NCI-H2029 (cell line): ENCODE measurements at regions not wholly inside any gene's neighbourhood (a gene's known extent, or its start where the extent isn't known, plus 50 kb on each side); places are given as distances from the start of the nearest gene placed in this dataset.

Source experiments
- DNase-seq: peaks from one replicate; lab custom pipeline; 2025; lab: John Stamatoyannopoulos, UW

DNA sequence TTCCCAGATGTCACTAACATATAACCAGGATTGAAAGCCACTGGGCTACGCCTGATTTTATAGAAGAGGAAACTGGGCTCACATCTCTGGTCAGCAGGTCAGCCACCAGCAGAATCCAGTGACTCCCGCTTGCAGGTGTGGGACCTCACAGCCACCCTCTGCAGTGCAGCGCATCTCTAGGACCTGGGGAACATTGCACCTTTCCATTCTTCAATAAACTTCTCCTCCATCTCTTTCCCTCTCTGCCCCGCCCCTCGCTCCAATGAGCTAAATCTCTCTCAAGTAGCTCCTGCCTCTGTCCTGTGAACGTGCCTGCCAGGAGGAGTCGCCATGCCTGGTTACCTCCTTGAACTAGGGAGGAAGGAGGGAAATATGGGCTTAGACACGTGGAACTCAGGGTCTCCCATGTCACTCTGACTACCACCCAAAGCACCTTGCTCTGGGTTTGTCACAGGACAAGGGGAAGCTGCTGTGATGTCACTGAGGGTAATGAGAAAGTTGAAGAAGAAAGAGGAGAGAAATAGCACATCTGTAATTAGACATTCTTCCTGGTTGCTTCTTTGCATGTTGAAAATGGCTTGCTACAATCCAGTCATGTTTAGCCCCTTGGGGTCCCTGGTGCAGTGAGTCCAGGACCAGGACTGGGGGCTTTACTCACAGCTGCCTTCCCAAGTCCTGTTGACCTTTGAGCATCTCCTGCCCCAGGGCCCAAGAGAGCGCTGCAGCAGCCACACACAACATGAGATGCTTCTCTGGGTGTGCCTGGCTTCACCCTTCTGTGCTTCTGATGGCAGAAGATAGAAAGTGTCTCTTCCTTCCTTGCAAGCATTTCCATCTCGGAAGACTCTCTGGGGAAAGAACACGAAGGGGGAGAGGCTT lies 469.4 kb downstream of the PREX1 start:
- DNase-seq = no peak

DNA sequence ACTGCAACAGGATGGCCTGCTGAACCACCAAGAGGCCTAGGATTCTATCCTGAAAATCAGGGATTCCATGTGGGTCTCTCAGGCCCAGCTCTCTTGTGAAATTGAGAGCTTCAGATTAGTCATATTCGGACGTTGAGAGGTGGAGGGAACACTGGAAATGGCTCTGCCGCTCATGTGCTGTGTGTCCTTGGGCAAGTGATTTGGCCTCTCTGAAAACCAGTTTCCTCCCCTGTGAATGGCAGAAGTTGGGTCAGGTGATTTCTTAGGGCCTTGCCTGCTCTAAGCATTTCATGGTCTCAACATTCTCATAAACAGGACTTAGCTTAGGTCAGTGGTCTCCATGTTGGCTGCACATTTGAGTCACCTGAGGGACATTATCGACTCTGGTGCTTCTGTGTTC lies 470.1 kb downstream of the PREX1 start:
- DNase-seq = no peak

GRCh38 chr20:48354903-48355302 lies 472.9 kb downstream of the PREX1 start:
- no peak for DNase-seq

DNA sequence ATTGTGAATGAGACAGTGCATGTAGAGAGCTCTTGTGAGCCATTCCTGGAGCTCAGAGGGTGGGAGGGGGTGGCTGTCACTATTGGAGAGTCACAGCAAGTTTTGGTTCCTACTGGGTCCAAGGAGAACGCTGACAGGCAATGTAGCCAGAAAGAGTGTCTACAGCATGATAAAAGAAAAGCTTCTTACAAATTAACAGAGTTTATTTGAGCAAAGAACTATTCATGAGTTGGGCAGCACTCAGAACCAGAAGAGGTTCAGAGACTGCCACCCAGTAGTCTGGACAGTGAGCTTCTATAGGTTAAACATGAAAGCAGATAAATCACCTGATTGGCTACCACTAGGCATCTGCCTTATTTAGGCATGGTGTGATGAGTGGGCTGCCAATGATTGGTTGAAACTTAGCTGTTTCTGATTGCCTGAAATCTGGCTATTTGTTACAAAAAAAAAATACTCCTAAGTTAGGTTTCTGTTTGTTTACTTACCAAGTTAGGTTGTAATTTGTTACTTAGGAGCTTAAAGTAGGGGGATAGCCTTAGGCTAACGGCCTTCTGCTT lies 473.4 kb downstream of the PREX1 start:
- no peak for DNase-seq

GRCh38 chr20:48352628-48353027 lies 475.2 kb downstream of the PREX1 start:
- DNase-seq = no peak

- no peak for DNase-seq
Observed at GRCh38 chr20:48352042-48352441, 475.8 kb downstream of the PREX1 start.

DNA sequence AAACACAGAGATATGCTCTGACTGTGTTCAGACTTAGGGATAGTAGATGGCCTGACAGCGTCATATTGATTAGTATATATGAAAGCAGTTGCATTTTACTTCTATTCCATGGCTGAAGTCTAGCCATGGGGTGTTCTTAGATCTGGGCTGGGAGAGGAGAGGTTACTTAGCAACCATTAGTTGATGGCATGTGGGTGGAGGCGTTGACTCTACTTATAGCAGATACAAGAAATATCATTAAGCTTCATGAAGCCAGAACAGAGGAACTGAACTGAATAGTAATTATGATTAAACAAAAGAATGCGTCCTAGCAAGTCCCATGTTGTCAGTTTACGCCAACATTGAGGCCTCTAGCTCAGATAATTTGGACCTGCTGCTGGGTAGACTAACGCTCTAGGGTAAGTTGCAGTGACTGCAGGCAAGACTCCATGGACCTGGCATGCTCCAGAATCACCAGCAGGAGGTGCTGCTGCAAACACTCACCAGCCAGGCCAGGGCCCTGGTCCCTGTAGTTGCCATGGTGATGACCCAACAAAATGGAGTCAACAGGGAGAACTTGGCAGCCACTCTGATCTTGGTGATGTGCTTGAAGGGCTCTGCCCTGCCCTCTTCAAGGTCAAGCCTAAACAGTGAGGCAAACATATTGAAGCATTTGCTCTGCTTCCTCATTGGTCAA lies 477.3 kb downstream of the PREX1 start:
- peak; percentile 21 for DNase-seq

DNA sequence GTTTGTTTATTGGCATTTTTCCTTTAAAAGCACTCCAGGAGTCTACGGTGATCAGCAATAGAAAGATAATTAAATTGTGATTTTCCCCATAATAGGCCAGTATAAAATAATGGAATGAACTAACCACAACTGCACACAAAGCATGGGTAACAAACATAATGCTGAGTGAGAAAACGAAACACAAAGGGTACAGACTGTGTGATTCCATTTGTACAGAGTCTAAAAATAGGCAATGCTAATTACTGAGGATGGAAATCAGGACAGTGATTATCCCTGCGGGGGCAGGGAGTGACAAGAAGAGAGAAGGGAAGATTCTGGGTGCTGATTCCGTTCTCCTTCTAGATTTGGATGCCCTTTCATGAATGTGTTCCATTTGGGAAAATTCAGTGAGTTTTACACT lies 478.1 kb downstream of the PREX1 start:
- DNase-seq = no peak

GRCh38 chr20:48348022-48348421 lies 479.8 kb downstream of the PREX1 start:
- no peak for DNase-seq

DNA sequence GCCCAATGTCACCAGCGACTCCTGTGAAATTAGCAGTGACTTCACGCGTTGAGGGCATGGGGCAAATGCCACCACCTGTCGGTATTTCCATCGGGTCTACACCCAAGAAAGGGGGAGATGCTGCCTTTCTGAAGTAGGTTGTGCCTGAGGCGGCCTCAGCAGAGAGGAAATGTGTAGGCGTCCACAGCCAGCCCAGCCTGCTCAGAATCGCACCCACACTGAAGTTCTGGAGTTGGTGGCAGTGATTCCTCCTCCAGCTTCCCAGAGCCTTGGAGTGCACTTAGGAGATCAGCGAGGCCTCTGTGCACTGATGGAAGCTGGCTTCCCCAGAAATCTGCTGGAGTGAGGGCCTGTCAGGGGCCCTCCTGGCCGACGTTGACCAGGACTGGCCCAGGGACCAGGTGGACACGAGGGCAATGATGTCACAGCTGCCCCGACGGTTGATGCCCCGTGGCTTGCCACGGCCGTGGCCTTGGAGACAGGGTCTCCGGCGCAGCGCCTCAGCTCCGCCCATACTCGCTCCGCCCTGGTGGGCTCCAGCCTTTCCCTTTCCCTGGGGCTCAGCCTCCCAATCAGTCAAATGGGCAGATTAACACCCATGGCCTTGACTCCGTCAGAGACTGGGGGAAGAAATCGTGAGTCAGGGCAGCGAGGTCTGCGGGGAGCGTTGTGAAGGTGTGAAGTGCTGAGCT lies 484.8 kb downstream of the PREX1 start:
- DNase-seq = no peak

- DNase-seq = no peak
Observed at GRCh38 chr20:48340883-48341281, 486.9 kb downstream of the PREX1 start.

- no peak for DNase-seq
Observed at GRCh38 chr20:48339986-48340882, 487.6 kb downstream of the PREX1 start.

DNA sequence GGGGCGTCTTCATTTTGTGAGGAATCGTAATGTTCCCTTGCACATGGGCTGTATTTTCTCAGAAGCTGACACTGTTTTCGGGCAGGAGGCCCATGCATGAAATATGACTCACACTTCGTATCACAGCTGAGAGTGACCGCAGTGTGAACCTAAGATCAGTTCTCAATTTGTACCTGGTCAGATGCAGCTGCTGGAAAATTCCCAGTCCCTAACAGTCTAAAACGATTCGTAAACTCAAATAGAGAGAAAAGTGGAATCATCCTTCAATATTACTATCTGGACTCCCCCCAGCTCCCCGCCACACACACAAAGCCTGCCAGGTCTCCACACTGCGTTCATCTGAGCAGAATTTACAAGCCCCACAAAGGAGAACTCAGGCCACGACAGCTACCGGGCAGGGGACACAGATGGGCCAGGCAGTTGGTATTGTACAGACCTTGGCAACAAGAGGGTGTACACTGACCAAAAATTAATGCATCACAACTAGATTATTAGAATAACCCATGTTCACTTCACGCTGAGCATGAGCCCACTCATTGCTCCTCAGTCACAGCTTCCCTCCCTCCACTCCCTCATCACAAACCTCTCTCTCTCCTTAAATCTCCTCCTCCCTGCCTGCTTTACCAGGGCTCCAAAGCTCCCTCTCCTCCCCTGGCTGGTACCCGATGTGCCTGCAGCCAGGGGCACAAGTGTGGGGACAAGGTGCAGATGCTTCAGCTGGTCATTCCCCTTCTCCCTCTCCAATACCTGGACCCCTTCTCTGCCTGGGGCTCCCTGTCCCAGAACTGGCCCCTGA lies 488.4 kb downstream of the PREX1 start:
- no peak for DNase-seq

- no peak for DNase-seq
Observed at GRCh38 chr20:48338717-48339116, 489.1 kb downstream of the PREX1 start.

DNA sequence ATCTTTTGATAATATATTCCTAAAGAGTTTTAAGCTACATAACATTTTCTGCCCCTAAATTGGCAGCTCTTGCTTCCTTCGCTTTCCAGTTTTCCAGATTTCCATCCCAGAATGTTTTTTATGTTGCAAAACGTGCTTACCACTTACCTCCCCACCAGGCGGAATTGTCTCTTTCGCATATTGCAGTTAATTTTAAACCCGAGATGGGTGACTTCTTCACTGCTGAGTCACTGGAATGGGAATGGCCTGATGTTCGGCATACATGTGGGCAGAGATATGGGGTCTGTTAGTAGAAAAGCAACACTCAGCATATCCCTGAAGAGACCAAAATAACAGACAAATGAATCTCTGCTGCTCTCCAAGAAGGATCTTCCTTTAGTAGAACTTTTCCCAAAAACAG lies 491.2 kb downstream of the PREX1 start:
- no peak for DNase-seq

DNA sequence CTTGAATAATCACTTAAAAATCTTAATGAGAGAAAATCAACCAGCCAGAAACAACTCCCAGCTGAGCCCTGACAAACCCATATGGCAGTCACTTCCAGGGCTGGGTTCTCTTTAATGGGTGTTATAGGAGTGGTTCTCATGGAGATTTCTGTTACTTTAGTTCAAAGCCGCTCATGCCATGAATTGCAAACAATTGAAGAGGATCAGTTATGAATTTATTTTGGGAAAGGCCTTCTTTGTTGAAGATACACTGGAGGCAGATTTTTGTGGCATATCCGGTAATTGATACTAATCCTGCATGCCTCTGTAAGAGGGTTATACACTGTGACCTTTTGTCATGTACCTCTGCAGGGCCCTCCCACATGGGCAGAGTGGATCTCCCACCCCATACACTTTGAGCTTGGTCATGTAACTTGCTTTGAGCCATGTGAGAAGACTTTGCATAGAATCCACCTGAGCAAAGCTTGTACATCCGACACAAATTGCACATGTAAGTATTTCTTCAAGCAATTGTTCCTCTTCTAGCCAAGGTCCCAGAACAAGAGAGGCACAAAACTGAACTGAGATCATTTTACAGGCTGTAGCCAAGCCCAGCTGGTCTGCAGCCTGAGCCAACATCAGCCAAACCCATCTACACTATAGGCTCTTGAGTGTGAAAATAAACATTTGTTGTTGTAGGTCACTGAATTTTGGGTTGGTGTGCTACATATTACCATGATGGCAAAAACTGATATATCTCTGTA lies 492.3 kb downstream of the PREX1 start:
- DNase-seq = peak; percentile 39

- no peak for DNase-seq
Observed at GRCh38 chr20:48333707-48334106, 494.1 kb downstream of the PREX1 start.

GRCh38 chr20:48332555-48332954 lies 495.2 kb downstream of the PREX1 start:
- no peak for DNase-seq

GRCh38 chr20:48331518-48332286 lies 496.1 kb downstream of the PREX1 start:
- no peak for DNase-seq
